AG04449 (cell line): ENCODE measurements at regions not wholly inside any gene's neighbourhood (a gene's known extent, or its start where the extent isn't known, plus 50 kb on each side); places are given as distances from the start of the nearest gene placed in this dataset.
A peak's percentile ranks its signal among the peaks of the same experiment; 100 is the strongest.

Experiments
- CTCF ChIA-PET: fragments of 350-600 bp; formaldehyde crosslinking; extraction: SDS; loops from one replicate; lab custom pipeline; 2021; ENCODE audit warnings: antibody characterized with exemption; lab: Yijun Ruan, JAX
- POLR2A ChIA-PET: fragments of 400-600, 350-600 bp; formaldehyde crosslinking; extraction: SDS; loops from one replicate; lab custom pipeline; 2020; ENCODE audit warnings: antibody characterized with exemption, inconsistent platforms; lab: Yijun Ruan, JAX
- DNase-seq: peaks from one replicate; pipeline ENCODE4 v3.0.0-alpha.2; 2010; ENCODE audit warnings: low read depth, low spot score
- H3K4me3 ChIP-seq: 2 replicates; pipeline ENCODE4 v1.5.1; 2011; ENCODE audit warnings: low read depth, mild to moderate bottlenecking, control low read depth, low read length
- TF ChIP-seq, protein P1 (sequence below): IDR thresholded peaks from one replicate; pipeline ENCODE4 v1.5.1; 2011; ENCODE audit warnings: mild to moderate bottlenecking, moderate library complexity, low read length, control low read depth, inconsistent platforms; ENCODE audit not compliant: insufficient read depth; ENCODE audit errors: missing control alignments

DNA sequence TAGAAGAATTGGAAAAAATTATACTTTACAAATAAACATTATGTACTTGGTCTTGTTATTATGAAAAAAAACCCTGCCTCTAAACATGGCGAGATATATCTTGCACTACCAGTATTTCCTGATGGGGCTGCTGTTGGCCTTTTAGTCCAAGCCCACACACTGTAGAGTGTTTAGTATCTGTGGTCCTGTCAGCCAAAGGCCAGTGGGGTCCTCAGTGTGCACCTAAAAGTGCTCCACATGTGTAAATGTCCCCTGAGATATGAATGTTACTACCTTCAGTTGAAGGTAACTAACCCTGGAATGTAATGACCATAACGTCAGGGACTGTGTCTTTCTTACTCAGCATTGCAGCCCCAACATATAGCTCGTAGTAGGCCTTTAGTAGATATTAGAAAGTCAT lies 71.1 kb upstream of the HK2 start:
- ChIA-PET CTCF (interaction anchor here (1.4 to 2.2 kb wide), 2 partner anchors 48 to 112 kb away, joined by 3 to 8 read pairs; no protein-coding TSS in a partner anchor), POLR2A (no interaction called here)
- no peak overlapping the region for H3K4me3 ChIP-seq
- TF ChIP-seq, protein P1, sequence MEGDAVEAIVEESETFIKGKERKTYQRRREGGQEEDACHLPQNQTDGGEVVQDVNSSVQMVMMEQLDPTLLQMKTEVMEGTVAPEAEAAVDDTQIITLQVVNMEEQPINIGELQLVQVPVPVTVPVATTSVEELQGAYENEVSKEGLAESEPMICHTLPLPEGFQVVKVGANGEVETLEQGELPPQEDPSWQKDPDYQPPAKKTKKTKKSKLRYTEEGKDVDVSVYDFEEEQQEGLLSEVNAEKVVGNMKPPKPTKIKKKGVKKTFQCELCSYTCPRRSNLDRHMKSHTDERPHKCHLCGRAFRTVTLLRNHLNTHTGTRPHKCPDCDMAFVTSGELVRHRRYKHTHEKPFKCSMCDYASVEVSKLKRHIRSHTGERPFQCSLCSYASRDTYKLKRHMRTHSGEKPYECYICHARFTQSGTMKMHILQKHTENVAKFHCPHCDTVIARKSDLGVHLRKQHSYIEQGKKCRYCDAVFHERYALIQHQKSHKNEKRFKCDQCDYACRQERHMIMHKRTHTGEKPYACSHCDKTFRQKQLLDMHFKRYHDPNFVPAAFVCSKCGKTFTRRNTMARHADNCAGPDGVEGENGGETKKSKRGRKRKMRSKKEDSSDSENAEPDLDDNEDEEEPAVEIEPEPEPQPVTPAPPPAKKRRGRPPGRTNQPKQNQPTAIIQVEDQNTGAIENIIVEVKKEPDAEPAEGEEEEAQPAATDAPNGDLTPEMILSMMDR, result no peak
- DNase-seq, result no peak

DNA sequence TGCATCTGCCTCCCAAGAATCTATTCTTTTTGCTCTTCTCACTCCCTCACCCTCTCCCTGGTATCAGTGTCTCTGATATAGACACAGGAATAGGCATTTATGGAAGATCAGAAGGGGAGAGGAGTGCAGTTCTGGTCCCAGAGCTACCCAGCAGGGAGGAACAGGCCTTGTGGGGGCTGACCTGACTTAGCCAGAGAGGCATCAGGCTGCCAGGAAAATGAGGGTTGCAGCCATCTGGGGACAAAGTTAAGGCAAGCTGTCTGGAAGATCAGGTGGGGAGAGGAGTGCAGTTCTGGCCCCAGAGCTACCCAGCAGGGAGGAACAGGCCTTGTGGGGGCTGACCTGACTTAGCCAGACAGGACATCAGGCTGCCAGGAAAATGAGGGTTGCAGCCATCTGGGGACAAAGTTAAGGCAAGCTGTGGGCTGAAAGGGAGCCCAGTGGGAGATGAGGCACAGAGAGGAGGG lies 69.9 kb upstream of the HK2 start:
- DNase-seq, result no peak
- ChIA-PET POLR2A (no interaction called here), CTCF (interaction anchor here (1.0 to 2.2 kb wide), 2 partner anchors 49 to 76 kb away, joined by 3 to 8 read pairs; no protein-coding TSS in a partner anchor)
- TF ChIP-seq, protein P1, result no peak
- no peak overlapping the region for H3K4me3 ChIP-seq

DNA sequence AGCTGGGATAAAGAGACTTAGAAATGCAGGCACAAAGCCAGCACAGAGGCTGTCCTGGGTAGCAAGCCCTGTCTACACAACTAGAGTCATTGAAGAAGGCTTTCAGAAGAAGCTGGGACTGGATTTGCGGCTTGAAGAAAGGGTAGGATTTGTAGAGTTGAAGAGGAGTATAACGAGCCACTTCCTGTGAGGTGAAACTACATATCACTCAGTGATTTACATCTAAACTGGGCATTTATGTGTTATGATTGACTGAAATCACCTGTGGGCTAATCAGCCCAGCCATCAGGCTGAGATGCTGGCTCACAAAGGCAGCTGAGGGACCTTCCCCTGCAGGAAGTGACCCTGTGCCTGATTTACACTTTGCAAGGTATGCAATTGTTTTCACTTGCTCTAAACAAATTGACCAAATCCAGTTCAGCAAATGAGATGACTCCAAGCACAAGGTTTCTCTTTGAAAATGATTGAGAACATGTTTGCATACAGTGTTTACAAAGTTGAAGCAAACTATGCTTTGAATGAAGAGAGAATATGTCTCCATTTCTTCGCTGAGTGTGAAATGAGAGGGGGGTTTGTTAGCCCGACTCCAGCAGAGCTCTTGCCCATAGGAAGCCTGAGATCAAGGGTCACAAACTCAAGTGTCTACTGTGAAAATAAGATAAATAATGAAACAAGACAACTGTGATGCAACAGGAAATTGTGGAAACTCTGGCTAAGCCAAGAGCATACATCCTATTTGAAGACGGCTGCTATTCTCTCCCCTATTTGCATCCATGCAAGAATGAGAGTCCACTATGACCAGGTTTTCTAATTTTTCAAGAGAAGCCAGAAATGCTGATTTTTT lies 69.3 kb upstream of the HK2 start:
- ChIA-PET CTCF (interaction anchor here (1.0 to 2.2 kb wide), 3 partner anchors 50 to 151 kb away, joined by 3 to 8 read pairs (median 3); no protein-coding TSS in a partner anchor), POLR2A (no interaction called here)
- TF ChIP-seq, protein P1, result no peak
- no peak for DNase-seq
- H3K4me3 ChIP-seq, result no peak overlapping the region

DNA sequence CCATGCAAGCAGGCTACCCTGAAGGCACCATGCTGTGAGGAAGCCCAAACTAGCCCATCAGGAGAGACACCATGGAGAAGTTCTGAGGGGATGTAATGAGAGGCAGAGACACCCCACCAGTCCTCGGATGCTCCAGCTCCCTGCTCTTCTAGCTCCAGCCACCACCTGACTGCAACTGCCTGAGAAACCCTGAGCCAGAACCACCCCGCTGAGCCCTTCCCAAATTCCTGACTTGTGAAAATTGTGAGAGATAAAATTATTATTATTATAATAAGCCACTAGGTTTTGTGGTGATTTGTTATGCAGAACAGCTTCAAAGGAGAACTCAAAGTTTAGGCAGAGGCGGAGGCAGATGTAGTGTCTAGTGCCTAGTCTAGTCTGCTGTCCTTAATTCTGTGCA lies 67.1 kb upstream of the HK2 start:
- TF ChIP-seq, protein P1, result no peak
- H3K4me3 ChIP-seq, result no peak overlapping the region
- CTCF ChIA-PET, result interaction anchor here (1.1 kb wide), 1 partner anchor 53 kb away, joined by 3 read pairs; no protein-coding TSS in a partner anchor
- no peak for DNase-seq
- POLR2A ChIA-PET, result no interaction called here

DNA sequence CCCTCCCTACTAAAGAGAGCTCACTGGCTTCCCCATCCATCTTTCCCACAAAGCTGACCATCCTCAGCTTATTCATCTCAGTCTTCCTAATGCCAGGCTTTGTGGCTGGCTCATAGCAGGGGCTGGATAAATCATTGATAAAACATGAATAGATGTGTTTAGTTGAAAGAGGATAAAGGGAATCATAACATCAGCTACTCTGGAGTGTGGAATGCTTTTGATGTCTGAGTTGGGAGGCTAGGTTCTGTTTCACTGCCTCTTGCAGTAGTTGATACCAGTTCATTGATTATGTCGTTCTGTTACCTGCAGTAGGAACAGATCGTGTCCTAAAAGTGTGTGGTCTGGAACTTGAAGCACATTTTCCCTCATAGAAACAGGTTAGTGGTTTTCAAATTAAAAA lies 66.3 kb upstream of the HK2 start:
- CTCF ChIA-PET, result interaction anchor here (1.2 to 2.3 kb wide), 4 partner anchors 13 to 76 kb away, joined by 3 to 7 read pairs (median 6); no protein-coding TSS in a partner anchor
- H3K4me3 ChIP-seq, result no peak overlapping the region
- POLR2A ChIA-PET, result interaction anchor here (0.7 to 1.0 kb wide), 3 partner anchors 27 to 96 kb away, joined by 3 to 6 read pairs (median 5); no protein-coding TSS in a partner anchor
- TF ChIP-seq, protein P1, result no peak
- DNase-seq, result no peak

DNA sequence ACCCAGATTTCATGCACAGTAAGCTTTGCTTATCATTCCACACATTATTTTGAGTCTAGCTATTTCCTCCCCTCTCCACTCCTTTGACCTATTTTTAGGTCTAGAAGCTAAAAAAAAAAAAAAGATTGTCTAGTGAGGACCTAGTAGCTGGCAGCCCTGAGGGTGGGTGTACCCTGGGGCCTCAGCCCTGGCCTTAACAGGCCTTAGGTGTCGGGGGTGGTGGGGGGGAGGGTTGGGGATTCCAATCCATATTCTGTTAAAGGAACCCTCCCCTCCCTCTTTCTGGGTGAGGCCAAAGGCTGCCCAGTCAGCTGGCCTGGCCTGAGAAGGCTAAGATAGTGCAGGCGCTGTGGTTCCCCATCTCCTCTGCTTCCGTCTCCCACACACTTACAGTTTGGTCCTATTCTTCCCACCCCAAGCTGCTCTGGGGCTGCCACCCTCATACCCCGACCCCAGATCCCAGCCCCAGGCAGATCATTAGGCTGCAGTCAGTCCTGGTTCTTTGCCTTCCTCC lies 65.5 kb upstream of the HK2 start:
- no peak overlapping the region for H3K4me3 ChIP-seq
- CTCF ChIA-PET, result interaction anchor here (0.6 to 2.3 kb wide), 5 partner anchors 13 to 77 kb away, joined by 3 to 7 read pairs (median 6); no protein-coding TSS in a partner anchor
- DNase-seq, result peak; percentile 45
- POLR2A ChIA-PET, result interaction anchor here (0.7 to 1.0 kb wide), 4 partner anchors 28 to 693 kb away, joined by 3 to 6 read pairs (median 4); no protein-coding TSS in a partner anchor
- TF ChIP-seq, protein P1, result no peak
